ENCODE measurements at regions not wholly inside any gene's neighbourhood (a gene's known extent, or its start where the extent isn't known, plus 50 kb on each side); places are given as distances from the start of the nearest gene placed in this dataset.

- Histone ChIP-seq H3K79me2 (ENCODE audit: insufficient read depth, low read length) (no peaks in the 10 kb centered on the region), H3K27ac (ENCODE audit: insufficient read length, low read depth, low read length) (no peak overlapping the region), H2BK5ac (ENCODE audit: insufficient read length, low read length) (no peak overlapping the region), H2BK120ac (ENCODE audit: low read depth, low read length, poor library complexity, severe bottlenecking) (no peak overlapping the region), H2AFZ (ENCODE audit: low read length) (no peak overlapping the region), H3K4me1 (ENCODE audit: insufficient read depth, low read length) (no peaks in the 10 kb centered on the region), H3K27me3 (ENCODE audit: insufficient read depth, low read length) (no peaks in the 10 kb centered on the region), H3K18ac (ENCODE audit: insufficient read length, low read depth, low read length) (no peak overlapping the region), H3K4ac (ENCODE audit: low read depth, low read length) (no peak overlapping the region), H4K8ac (replicated peaks; ENCODE audit: insufficient read length, low read depth, low read length) (no peak overlapping the region), H2BK15ac (ENCODE audit: low read depth, low read length) (no peak overlapping the region), H4K20me1 (ENCODE audit: control insufficient read depth, insufficient read depth, insufficient read length) (no peaks in the 10 kb centered on the region), H2AK5ac (ENCODE audit: insufficient read length, low read length) (no peak overlapping the region), H2BK12ac (ENCODE audit: insufficient read length, low read depth, low read length) (no peak overlapping the region), H3K9ac (ENCODE audit: extremely low read depth, insufficient read length, low read length) (no peak overlapping the region), H3K23me2 (ENCODE audit: insufficient read length, low read depth, low read length, poor library complexity, severe bottlenecking) (no peaks in the 10 kb centered on the region), H3K14ac (ENCODE audit: insufficient read depth, low read length) (no peak overlapping the region), H3K4me2 (ENCODE audit: insufficient read depth, insufficient read length, low read length) (no peak overlapping the region), H3K23ac (ENCODE audit: insufficient read length, low read depth, low read length) (no peak overlapping the region), H3K56ac (ENCODE audit: insufficient read length, low read depth, low read length) (no peak overlapping the region), H4K5ac (ENCODE audit: insufficient read length, low read depth, low read length) (no peak overlapping the region), H2BK20ac (ENCODE audit: low read depth, low read length, poor library complexity, severe bottlenecking) (no peak overlapping the region), H4K91ac (ENCODE audit: insufficient read length, low read depth, low read length) (no peak overlapping the region), H3K9me3 (ENCODE audit: control insufficient read depth, low read depth, low read length) (no peaks in the 10 kb centered on the region), H3T11ph (ENCODE audit: low read length) (no peak overlapping the region), H3K79me1 (ENCODE audit: insufficient read depth, low read depth, low read length, poor library complexity, severe bottlenecking) (no peaks in the 10 kb centered on the region)
- no peak for DNase-seq
- TF ChIP-seq CTCF (conservative IDR thresholded peaks at IDR 0.05): no peak
- H3K36me3 Mint-ChIP-seq (ENCODE audit: insufficient read depth in 1 of 3, low read depth in 3 of 3): no peaks in the 10 kb centered on the region; a peak in 1 of 7 replicates
- no peak overlapping the region for H3K4me3 Mint-ChIP-seq
- no peak overlapping the region for H3K27ac Mint-ChIP-seq
- H3K4me1 Mint-ChIP-seq: peaks cover 5% of the 10 kb centered on the region in 2 experiments
- peaks cover 0 to 7% of the 10 kb centered on the region in 2 experiments; a peak in 3 of 5 replicates for H3K9me3 Mint-ChIP-seq
- H3K27me3 Mint-ChIP-seq (ENCODE audit: low read depth): no peaks in the 10 kb centered on the region
- WGBS (ENCODE audit: extremely low coverage, insufficient read length, low lambda C conversion rate): no CpG with 5 or more reads among the region's 1 CpG
Observed at GRCh38 chr12:72748971-72749370, 476.8 kb downstream of the TRHDE start.

Measured in H9 (cell line).